NB4 (cell line): ENCODE measurements at regions not wholly inside any gene's neighbourhood (a gene's known extent, or its start where the extent isn't known, plus 50 kb on each side); places are given as distances from the start of the nearest gene placed in this dataset.

Experiments
- CTCF ChIP-seq: IDR thresholded peaks from one replicate; pipeline ENCODE4 v1.5.1; 2012; ENCODE audit warnings: low read depth, low read length
- POLR2A ChIP-seq: IDR thresholded peaks from 2 replicates; pipeline ENCODE4 v1.6.1; 2011; ENCODE audit warnings: mild to moderate bottlenecking; ENCODE audit not compliant: insufficient read length; ENCODE audit errors: extremely low read depth
- TF ChIP-seq, protein P1 (sequence below): IDR thresholded peaks from 2 replicates; pipeline ENCODE4 v1.6.1; 2011; ENCODE audit warnings: low read depth, low read length

- TF ChIP-seq, protein P1, sequence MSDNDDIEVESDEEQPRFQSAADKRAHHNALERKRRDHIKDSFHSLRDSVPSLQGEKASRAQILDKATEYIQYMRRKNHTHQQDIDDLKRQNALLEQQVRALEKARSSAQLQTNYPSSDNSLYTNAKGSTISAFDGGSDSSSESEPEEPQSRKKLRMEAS = no peak
- TF ChIP-seq POLR2A (no peak), CTCF (no peak)
These were observed 725.5 kb downstream of the PCDH18 start for GRCh38 chr4:136806844-136807243.
